Uterus (tissue), 2 donors: ENCODE measurements at regions not wholly inside any gene's neighbourhood (a gene's known extent, or its start where the extent isn't known, plus 50 kb on each side); places are given as distances from the start of the nearest gene placed in this dataset.

Experiments
- CTCF ChIP-seq, 4 experiments: fragments of 200-600 bp in 2 of 4; fragments of 450-650 bp in 2 of 4; sonication (generic) in 2 of 4; IDR thresholded peaks; one replicate each; pipeline ENCODE4 v1.5.1; 2016 to 2019; ENCODE audit warnings: antibody characterized with exemption in 4 of 4, mild to moderate bottlenecking in 2 of 4, moderate library complexity in 1 of 4
- POLR2A ChIP-seq, 2 donors: fragments of 450-650 bp; IDR thresholded peaks; one replicate each; pipeline ENCODE4 v1.6.1; 2016; ENCODE audit warnings: antibody characterized with exemption in 2 of 2, mild to moderate bottlenecking in 1 of 2, moderate library complexity in 1 of 2

GRCh38 chr6:76644231-76644630 lies 571.8 kb upstream of the IMPG1 start:
- TF ChIP-seq CTCF (IDR thresholded peaks at IDR 0.05) = no peak
- no peak for TF ChIP-seq POLR2A (IDR thresholded peaks at IDR 0.05)
